H1 (cell line): ENCODE measurements at regions not wholly inside any gene's neighbourhood (a gene's known extent, or its start where the extent isn't known, plus 50 kb on each side); places are given as distances from the start of the nearest gene placed in this dataset.

ENCODE experiments used
- CTCF ChIA-PET: fragments of 300-600 bp; sonication (Branson Sonifier 250); formaldehyde crosslinking; loops from one replicate; lab custom pipeline; 2021; ENCODE audit not compliant: partially characterized antibody; lab: Charles Lee
- POLR2A ChIA-PET: fragments of 300-600 bp; sonication (Branson Sonifier 250); formaldehyde crosslinking; loops from one replicate; lab custom pipeline; 2021; ENCODE audit warnings: inconsistent platforms; ENCODE audit not compliant: partially characterized antibody; lab: Charles Lee
- DNase-seq, 2 experiments: peaks; one replicate each; pipeline versions ENCODE4 v3.0.0 to v3.0.0-alpha.2; 2010 to 2022; ENCODE audit warnings: low spot score in 2 of 2, low read depth in 1 of 2, mixed read lengths in 1 of 2
- FAIRE-seq: peaks from 2 replicates; lab custom pipeline; 2011; peaks lifted over from hg19 to GRCh38; lab: Jason Lieb, UNC
- H2AFZ ChIP-seq: 2 replicates; pipeline ENCODE4 v1.8.1; 2012; ENCODE audit warnings: low read length, inconsistent platforms
- H2AK5ac ChIP-seq: 2 replicates; pipeline ENCODE4 v1.6.1; 2013; ENCODE audit warnings: low read depth, low read length
- H2BK120ac ChIP-seq: replicated peaks from 2 replicates; pipeline ENCODE3; 2013; ENCODE audit warnings: low read depth, low read length, inconsistent platforms
- H2BK12ac ChIP-seq: 2 replicates; pipeline ENCODE4 v1.6.1; 2013; ENCODE audit warnings: low read depth, low read length
- H2BK15ac ChIP-seq: 2 replicates; pipeline ENCODE4 v1.6.1; 2013; ENCODE audit warnings: low read length
- H2BK20ac ChIP-seq: 2 replicates; pipeline ENCODE4 v1.6.1; 2013; ENCODE audit warnings: low read length
- H2BK5ac ChIP-seq: 2 replicates; pipeline ENCODE4 v1.6.1; 2013; ENCODE audit warnings: low read depth, low read length
- H3K14ac ChIP-seq: 2 replicates; pipeline ENCODE4 v1.6.1; 2013; ENCODE audit warnings: inconsistent platforms; ENCODE audit not compliant: insufficient read length
- H3K18ac ChIP-seq: 2 replicates; pipeline ENCODE4 v1.6.1; 2013; ENCODE audit warnings: low read length; ENCODE audit errors: extremely low read depth
- H3K23ac ChIP-seq: 2 replicates; pipeline ENCODE4 v1.6.1; 2013; ENCODE audit warnings: inconsistent platforms; ENCODE audit not compliant: insufficient read length
- H3K23me2 ChIP-seq: 2 replicates; pipeline ENCODE4 v1.6.1; 2013; ENCODE audit warnings: low read depth, low read length
- H3K27ac ChIP-seq: 2 replicates; pipeline ENCODE4 v1.6.1; 2011; ENCODE audit warnings: low read depth, low read length, inconsistent platforms
- H3K27me3 ChIP-seq, 4 experiments: replicated peaks in 1 of 4; 1 replicate in 1 of 4; 2 replicates in 3 of 4; pipeline versions ENCODE4 v1.6.1 to v1.8.1; 2011 to 2013; ENCODE audit warnings: low read length in 3 of 4, mild to moderate bottlenecking in 3 of 4, inconsistent platforms in 2 of 4, mixed read lengths in 2 of 4, moderate library complexity in 1 of 4; ENCODE audit not compliant: control insufficient read depth in 3 of 4, insufficient read depth in 3 of 4; ENCODE audit errors: extremely low read depth in 1 of 4
- H3K36me3 ChIP-seq, 4 experiments: 2 replicates each; pipeline versions ENCODE4 v1.6.1 to v1.8.1; 2011 to 2013; ENCODE audit warnings: mild to moderate bottlenecking in 4 of 4, low read length in 3 of 4, moderate library complexity in 2 of 4, control low read depth in 1 of 4, inconsistent platforms in 1 of 4; ENCODE audit not compliant: insufficient read depth in 4 of 4, control insufficient read depth in 2 of 4
- H3K4ac ChIP-seq: replicated peaks from 2 replicates; pipeline ENCODE3; 2013; ENCODE audit warnings: low read length, low read depth, mixed read lengths, inconsistent platforms; ENCODE audit not compliant: insufficient read length
- H3K4me1 ChIP-seq, 4 experiments: replicated peaks in 1 of 4; 1 replicate in 1 of 4; 2 replicates in 3 of 4; pipeline versions ENCODE4 v1.6.1 to v1.8.1; 2011 to 2013; ENCODE audit warnings: low read length in 3 of 4, inconsistent platforms in 2 of 4, mixed read lengths in 1 of 4; ENCODE audit not compliant: insufficient read depth in 4 of 4, control insufficient read depth in 3 of 4
- H3K4me2 ChIP-seq, 2 experiments: 2 replicates each; pipeline versions ENCODE4 v1.6.1 to v1.8.1; 2011 to 2013; ENCODE audit warnings: low read depth in 2 of 2, low read length in 2 of 2, control low read depth in 1 of 2, inconsistent platforms in 1 of 2, mild to moderate bottlenecking in 1 of 2; ENCODE audit not compliant: insufficient read depth in 1 of 2
- H3K4me3 ChIP-seq, 4 experiments: fragments of 200-600, 300-600 bp in 1 of 4; sonication (generic), shearing (Covaris generic), sonication (Bioruptor Twin) in 1 of 4; 2 replicates each; pipeline versions ENCODE4 v1.5.1 to v1.8.1; 2011 to 2016; ENCODE audit warnings: low read length in 4 of 4, low read depth in 3 of 4, control low read depth in 2 of 4, inconsistent platforms in 2 of 4, mild to moderate bottlenecking in 2 of 4, mixed read lengths in 1 of 4, moderate library complexity in 1 of 4; ENCODE audit not compliant: insufficient read depth in 2 of 4; ENCODE audit errors: extremely low read depth in 1 of 4
- H3K56ac ChIP-seq: replicated peaks from 2 replicates; pipeline ENCODE3; 2013; ENCODE audit warnings: low read depth, mild to moderate bottlenecking, mixed read lengths, low read length, inconsistent platforms; ENCODE audit not compliant: insufficient read length
- H3K79me1 ChIP-seq: 2 replicates; pipeline ENCODE4 v1.6.1; 2013; ENCODE audit warnings: low read depth, low read length, control low read depth
- H3K79me2 ChIP-seq, 2 experiments: 2 replicates each; pipeline versions ENCODE4 v1.6.1 to v1.8.1; 2012 to 2013; ENCODE audit warnings: low read length in 2 of 2, mild to moderate bottlenecking in 2 of 2, inconsistent platforms in 1 of 2; ENCODE audit not compliant: insufficient read depth in 2 of 2, control insufficient read depth in 1 of 2
- H3K9ac ChIP-seq, 4 experiments: replicated peaks in 1 of 4; 1 replicate in 1 of 4; 2 replicates in 3 of 4; pipeline versions ENCODE4 v1.6.1 to v1.8.1; 2011 to 2013; ENCODE audit warnings: low read depth in 3 of 4, low read length in 3 of 4, control low read depth in 2 of 4, mild to moderate bottlenecking in 2 of 4, moderate library complexity in 2 of 4, inconsistent platforms in 1 of 4; ENCODE audit errors: extremely low read depth in 1 of 4
- H3K9me3 ChIP-seq, 2 experiments: 2 replicates each; pipeline versions ENCODE4 v1.6.1 to v1.8.1; 2012 to 2013; ENCODE audit warnings: mild to moderate bottlenecking in 2 of 2, moderate library complexity in 2 of 2, control low read depth in 1 of 2, inconsistent platforms in 1 of 2, low read depth in 1 of 2, low read length in 1 of 2, mixed read lengths in 1 of 2; ENCODE audit not compliant: insufficient read depth in 2 of 2
- H4K20me1 ChIP-seq, 2 experiments: replicated peaks in 1 of 2; 2 replicates each; pipeline versions ENCODE3 to v1.8.1; 2011 to 2013; ENCODE audit warnings: inconsistent platforms in 2 of 2, low read length in 2 of 2, mild to moderate bottlenecking in 1 of 2; ENCODE audit not compliant: insufficient read depth in 2 of 2, control insufficient read depth in 1 of 2
- H4K5ac ChIP-seq: 2 replicates; pipeline ENCODE4 v1.6.1; 2013; ENCODE audit warnings: low read length, low read depth, mixed read lengths, inconsistent platforms; ENCODE audit not compliant: insufficient read length
- H4K8ac ChIP-seq: 2 replicates; pipeline ENCODE4 v1.8.0; 2013; ENCODE audit warnings: mild to moderate bottlenecking, moderate library complexity, low read length, inconsistent platforms; ENCODE audit not compliant: insufficient read depth; ENCODE audit errors: extremely low read depth
- H4K91ac ChIP-seq: replicated peaks from 2 replicates; pipeline ENCODE3; 2013; ENCODE audit warnings: low read length, mixed read lengths, inconsistent platforms; ENCODE audit not compliant: insufficient read length
- CHD1 ChIP-seq: IDR thresholded peaks from 2 replicates; pipeline ENCODE4 v1.6.1; 2012; ENCODE audit warnings: low read depth, low read length, improper control_type of control experiment
- FOSL1 ChIP-seq: IDR thresholded peaks from 2 replicates; pipeline ENCODE4 v1.6.1; 2011; ENCODE audit warnings: mild to moderate bottlenecking, low read depth, low read length, moderate library complexity; ENCODE audit not compliant: insufficient read depth
- NANOG ChIP-seq: IDR thresholded peaks from 2 replicates; pipeline ENCODE4 v1.6.1; 2011; ENCODE audit warnings: low read length, low read depth, mild to moderate bottlenecking, inconsistent platforms; ENCODE audit not compliant: insufficient read depth, poor library complexity, severe bottlenecking
- RFX5 ChIP-seq: IDR thresholded peaks from 2 replicates; pipeline ENCODE4 v1.6.1; 2011; ENCODE audit warnings: low read depth, low read length, improper control_type of control experiment, borderline replicate concordance
- SUZ12 ChIP-seq: fragments of 200-600 bp; sonication (generic); IDR thresholded peaks from 2 replicates; pipeline ENCODE4 v1.6.1; 2012; ENCODE audit warnings: mild to moderate bottlenecking, inconsistent platforms, low read length, moderate library complexity, mixed read lengths
- WGBS, 2 experiments: shearing (Covaris generic) in 1 of 2; methylation state at CpG; one replicate each; pipeline versions ENCODE4 v1.1.6 to v1.1.7; 2013 to 2015; ENCODE audit warnings: low lambda C conversion rate in 2 of 2, mixed read lengths in 2 of 2, inconsistent platforms in 1 of 2, low coverage in 1 of 2, missing lambda C conversion rate in 1 of 2; ENCODE audit not compliant: insufficient replicate concordance in 2 of 2, insufficient coverage in 1 of 2, insufficient read length in 1 of 2; ENCODE audit errors: extremely low coverage in 1 of 2, missing lambda C conversion rate in 1 of 2; 5-methylcytosine and 5-hydroxymethylcytosine counted together

GRCh38 chr4:151583157-151583914, 174.4 kb downstream of the FHIP1A start:
- no peak overlapping the region for H4K8ac ChIP-seq
- H2BK15ac ChIP-seq, result no peak overlapping the region
- no peaks in the 10 kb centered on the region for H3K23me2 ChIP-seq
- no peaks in the 10 kb centered on the region for H3K9me3 ChIP-seq
- no peak overlapping the region for H3K27ac ChIP-seq
- H2AFZ ChIP-seq, result no peak overlapping the region
- no peak overlapping the region for H3K56ac ChIP-seq
- FAIRE-seq, result no peak
- no peak overlapping the region for H4K91ac ChIP-seq
- no peak overlapping the region for H3K4me3 ChIP-seq
- WGBS, 2 experiments, result 85% methylated on average over 4 of the region's 4 CpGs; no CpG with 5 or more reads in 1 of the 2 experiments
- no peak overlapping the region for H2BK5ac ChIP-seq
- no peak overlapping the region for H3K9ac ChIP-seq
- no peaks in the 10 kb centered on the region for H3K27me3 ChIP-seq
- no peak for DNase-seq
- no peak overlapping the region for H4K5ac ChIP-seq
- TF ChIP-seq SUZ12, result no peak
- no peak for TF ChIP-seq RFX5
- TF ChIP-seq CHD1, result no peak
- no peak for TF ChIP-seq FOSL1
- no peak for TF ChIP-seq NANOG
- TF ChIP-seq, all 59 proteins: peak for 0
- Histone ChIP-seq H3K79me1 (peaks cover 3% of the 10 kb centered on the region; the same call in 1 of the 2 replicates), H4K20me1 (no peaks in the 10 kb centered on the region), H2BK20ac (no peak overlapping the region), H3K4me1 (no peaks in the 10 kb centered on the region), H3K23ac (no peak overlapping the region), H3K4ac (no peak overlapping the region), H2BK120ac (no peak overlapping the region), H3K14ac (no peak overlapping the region), H2BK12ac (no peak overlapping the region), H2AK5ac (no peak overlapping the region), H3K79me2 (peaks cover 0 to 33% of the 10 kb centered on the region in 2 experiments; a peak in 3 of 4 replicates), H3K36me3 (peaks cover 0 to 3% (median under 1%) of the 10 kb centered on the region in 4 experiments; a peak in 3 of 8 replicates), H3K18ac (no peak overlapping the region), H3K4me2 (no peak overlapping the region)
- CTCF ChIA-PET, result no interaction called here
- POLR2A ChIA-PET, result no interaction called here
